Neural cell (in vitro differentiated cells): ENCODE measurements at regions not wholly inside any gene's neighbourhood (a gene's known extent, or its start where the extent isn't known, plus 50 kb on each side); places are given as distances from the start of the nearest gene placed in this dataset.

ENCODE experiments used
- H2AFZ ChIP-seq: fragments of 200-600, 300-800 bp; sonication (generic), shearing (Covaris generic); 2 replicates; pipeline ENCODE4 v1.6.0; 2014; ENCODE audit warnings: low read depth, mild to moderate bottlenecking, antibody characterized with exemption, low read length, moderate library complexity
- H3F3A ChIP-seq: fragments of 200-600 bp; shearing (Covaris generic); 2 replicates; pipeline ENCODE4 v1.6.1; 2016; ENCODE audit warnings: mild to moderate bottlenecking, moderate library complexity, mixed read lengths, antibody characterized with exemption, low read length; ENCODE audit not compliant: insufficient read depth, poor library complexity, severe bottlenecking
- H3K27ac ChIP-seq: fragments of 200-600, 300-800 bp; sonication (generic), shearing (Covaris generic); 2 replicates; pipeline ENCODE4 v1.5.1; 2014; ENCODE audit warnings: mild to moderate bottlenecking, low read length, moderate library complexity
- H3K27me3 ChIP-seq: fragments of 300-800, 200-600 bp; sonication (generic), shearing (Covaris generic); 2 replicates; pipeline ENCODE4 v1.6.0; 2014; ENCODE audit warnings: mild to moderate bottlenecking, low read depth, low read length, moderate library complexity; ENCODE audit not compliant: insufficient read depth
- H3K36me3 ChIP-seq: fragments of 300-800, 200-600 bp; sonication (generic), shearing (Covaris generic); 2 replicates; pipeline ENCODE4 v1.5.1; 2014; ENCODE audit warnings: mild to moderate bottlenecking, antibody characterized with exemption, low read length, moderate library complexity; ENCODE audit not compliant: insufficient read depth
- H3K4me2 ChIP-seq: fragments of 300-800, 200-600 bp; sonication (generic), shearing (Covaris generic); 2 replicates; pipeline ENCODE4 v1.6.0; 2014; ENCODE audit warnings: mild to moderate bottlenecking, low read length
- H3K4me3 ChIP-seq: fragments of 300-800, 200-600 bp; sonication (generic), shearing (Covaris generic); 2 replicates; pipeline ENCODE4 v1.5.1; 2014; ENCODE audit warnings: mild to moderate bottlenecking, low read length, moderate library complexity
- H3K79me2 ChIP-seq: fragments of 200-600 bp; shearing (Covaris generic); replicated peaks from 2 replicates; pipeline ENCODE4 v1.6.0; 2014; ENCODE audit warnings: mild to moderate bottlenecking, low read length, moderate library complexity; ENCODE audit not compliant: insufficient read depth
- H3K9ac ChIP-seq: fragments of 300-800, 200-600 bp; sonication (generic), shearing (Covaris generic); 2 replicates; pipeline ENCODE4 v1.6.1; 2016; ENCODE audit warnings: mild to moderate bottlenecking, low read length, mixed read lengths
- H3K9me2 ChIP-seq: fragments of 200-600 bp; shearing (Covaris generic); 2 replicates; pipeline ENCODE4 v1.6.1; 2016; ENCODE audit warnings: mild to moderate bottlenecking, low read length, mixed read lengths; ENCODE audit not compliant: insufficient read depth
- H3K9me3 ChIP-seq: fragments of 200-600, 300-800 bp; sonication (generic), shearing (Covaris generic); 2 replicates; pipeline ENCODE4 v1.6.1; 2016; ENCODE audit warnings: mild to moderate bottlenecking, mixed run types, low read length, moderate library complexity, mixed read lengths
- H4K20me1 ChIP-seq: fragments of 200-600 bp; shearing (Covaris generic); 2 replicates; pipeline ENCODE4 v1.6.1; 2016; ENCODE audit warnings: mild to moderate bottlenecking, mixed run types; ENCODE audit not compliant: insufficient read depth
- EP300 ChIP-seq: fragments of 450-650 bp; conservative IDR thresholded peaks from 2 replicates; pipeline ENCODE4 v1.6.1; 2014; ENCODE audit warnings: antibody characterized with exemption, mild to moderate bottlenecking, moderate library complexity; ENCODE audit not compliant: poor library complexity, severe bottlenecking
- EZH2 ChIP-seq: fragments of 200-600, 300-800 bp; shearing (Covaris generic), sonication (generic); IDR thresholded peaks from 2 replicates; pipeline ENCODE4 v1.6.1; 2014; ENCODE audit warnings: antibody characterized with exemption, low read length, borderline replicate concordance, mild to moderate bottlenecking; ENCODE audit not compliant: insufficient read depth, poor library complexity, severe bottlenecking
- MXI1 ChIP-seq: fragments of 450-650 bp; conservative IDR thresholded peaks from 2 replicates; pipeline ENCODE4 v1.6.1; 2014; ENCODE audit warnings: antibody characterized with exemption, mild to moderate bottlenecking; ENCODE audit not compliant: poor library complexity, severe bottlenecking
- POLR2AphosphoS5 ChIP-seq: IDR thresholded peaks from 2 replicates; pipeline ENCODE4 v1.6.1; 2012
- RAD21 ChIP-seq: fragments of 450-650 bp; conservative IDR thresholded peaks from 2 replicates; pipeline ENCODE4 v1.6.1; 2014; ENCODE audit warnings: antibody characterized with exemption, mild to moderate bottlenecking, moderate library complexity
- REST ChIP-seq: IDR thresholded peaks from 2 replicates; pipeline ENCODE4 v1.6.1; 2012; ENCODE audit warnings: borderline replicate concordance
- SMC3 ChIP-seq: fragments of 450-650 bp; conservative IDR thresholded peaks from 2 replicates; pipeline ENCODE4 v1.6.1; 2014; ENCODE audit warnings: antibody characterized with exemption, mild to moderate bottlenecking, moderate library complexity; ENCODE audit not compliant: poor library complexity
- TAF1 ChIP-seq: IDR thresholded peaks from 2 replicates; pipeline ENCODE4 v1.6.1; 2012; ENCODE audit warnings: low read depth
- TF ChIP-seq, protein P1 (sequence below): fragments of 450-650 bp; IDR thresholded peaks from 2 replicates; pipeline ENCODE4 v1.5.1; 2014; ENCODE audit warnings: antibody characterized with exemption, mild to moderate bottlenecking, moderate library complexity; ENCODE audit not compliant: poor library complexity, severe bottlenecking

GRCh38 chr12:59010941-59011340 is 90.6 kb upstream of the LRIG3 start:
- no peak overlapping the region for H3K9ac ChIP-seq
- H3K4me3 ChIP-seq, result no peak overlapping the region
- H3K9me3 ChIP-seq, result no peaks in the 10 kb centered on the region

DNA sequence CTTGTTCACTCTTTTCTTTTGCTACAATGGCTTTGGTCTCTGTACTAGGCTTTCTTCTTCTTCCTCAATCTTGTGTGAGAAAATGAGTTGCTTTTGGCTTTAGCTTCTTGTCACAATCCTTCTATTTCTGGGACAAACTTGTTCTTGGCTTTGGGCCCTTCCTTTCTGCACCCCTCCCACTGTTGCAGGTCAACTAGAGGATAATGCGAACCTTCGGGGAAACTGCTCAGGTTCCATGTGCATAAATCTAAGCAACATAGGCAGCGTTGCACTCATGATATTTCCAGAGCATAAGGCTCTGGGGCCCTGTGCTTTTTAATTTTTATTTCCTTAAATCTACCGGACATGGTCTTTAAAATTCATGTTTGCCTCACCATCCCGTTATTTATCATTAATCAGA is 89.8 kb upstream of the LRIG3 start:
- Histone ChIP-seq H3K4me3 (no peak overlapping the region), H3K27me3 (no peaks in the 10 kb centered on the region), H4K20me1 (no peaks in the 10 kb centered on the region), H3K27ac (no peak overlapping the region), H3F3A (no peaks in the 10 kb centered on the region), H3K9me2 (no peaks in the 10 kb centered on the region), H3K36me3 (no peaks in the 10 kb centered on the region), H3K4me2 (no peak overlapping the region), H3K79me2 (no peaks in the 10 kb centered on the region), H3K9ac (no peak overlapping the region), H2AFZ (no peak overlapping the region), H3K9me3 (no peaks in the 10 kb centered on the region)
- TF ChIP-seq, protein P1, sequence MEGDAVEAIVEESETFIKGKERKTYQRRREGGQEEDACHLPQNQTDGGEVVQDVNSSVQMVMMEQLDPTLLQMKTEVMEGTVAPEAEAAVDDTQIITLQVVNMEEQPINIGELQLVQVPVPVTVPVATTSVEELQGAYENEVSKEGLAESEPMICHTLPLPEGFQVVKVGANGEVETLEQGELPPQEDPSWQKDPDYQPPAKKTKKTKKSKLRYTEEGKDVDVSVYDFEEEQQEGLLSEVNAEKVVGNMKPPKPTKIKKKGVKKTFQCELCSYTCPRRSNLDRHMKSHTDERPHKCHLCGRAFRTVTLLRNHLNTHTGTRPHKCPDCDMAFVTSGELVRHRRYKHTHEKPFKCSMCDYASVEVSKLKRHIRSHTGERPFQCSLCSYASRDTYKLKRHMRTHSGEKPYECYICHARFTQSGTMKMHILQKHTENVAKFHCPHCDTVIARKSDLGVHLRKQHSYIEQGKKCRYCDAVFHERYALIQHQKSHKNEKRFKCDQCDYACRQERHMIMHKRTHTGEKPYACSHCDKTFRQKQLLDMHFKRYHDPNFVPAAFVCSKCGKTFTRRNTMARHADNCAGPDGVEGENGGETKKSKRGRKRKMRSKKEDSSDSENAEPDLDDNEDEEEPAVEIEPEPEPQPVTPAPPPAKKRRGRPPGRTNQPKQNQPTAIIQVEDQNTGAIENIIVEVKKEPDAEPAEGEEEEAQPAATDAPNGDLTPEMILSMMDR, result no peak
- TF ChIP-seq SMC3, result no peak
- no peak for TF ChIP-seq EP300
- no peak for TF ChIP-seq MXI1
- no peak for TF ChIP-seq RAD21
- no peak for TF ChIP-seq EZH2
- TF ChIP-seq REST, result no peak
- TF ChIP-seq POLR2AphosphoS5, result no peak
- no peak for TF ChIP-seq TAF1

More at GRCh38 chr12:59010941-59011340, 90.6 kb upstream of the LRIG3 start:
- Histone ChIP-seq H3K79me2 (no peaks in the 10 kb centered on the region), H3K9me2 (no peaks in the 10 kb centered on the region), H3K27ac (no peak overlapping the region), H3F3A (no peaks in the 10 kb centered on the region), H3K36me3 (no peaks in the 10 kb centered on the region), H4K20me1 (no peaks in the 10 kb centered on the region), H2AFZ (no peak overlapping the region), H3K4me2 (no peak overlapping the region), H3K27me3 (no peaks in the 10 kb centered on the region)
- TF ChIP-seq EP300 (no peak), REST (no peak), RAD21 (no peak), POLR2AphosphoS5 (no peak), MXI1 (no peak), EZH2 (no peak), SMC3 (no peak), TAF1 (no peak)
- TF ChIP-seq, protein P1, result no peak
